OCI-LY7 (cell line): ENCODE measurements at regions not wholly inside any gene's neighbourhood (a gene's known extent, or its start where the extent isn't known, plus 50 kb on each side); places are given as distances from the start of the nearest gene placed in this dataset.

Source experiments
- CTCF ChIP-seq: fragments of 200-600 bp; sonication (generic); conservative IDR thresholded peaks from 2 replicates; pipeline ENCODE4 v1.5.1; 2014; ENCODE audit warnings: mild to moderate bottlenecking, antibody characterized with exemption, low read length, moderate library complexity, mixed read lengths
- EZH2phosphoT487 ChIP-seq: fragments of 200-600 bp; sonication (generic); IDR thresholded peaks from 2 replicates; pipeline ENCODE4 v1.6.1; 2018; ENCODE audit warnings: low read depth, borderline replicate concordance, mild to moderate bottlenecking, mixed run types, antibody characterized with exemption, low read length, moderate library complexity, mixed read lengths

- TF ChIP-seq CTCF (no peak), EZH2phosphoT487 (no peak)
Observed at GRCh38 chr2:237156857-237157779, 71.4 kb downstream of the COPS8 start.
